ENCODE measurements at regions not wholly inside any gene's neighbourhood (a gene's known extent, or its start where the extent isn't known, plus 50 kb on each side); places are given as distances from the start of the nearest gene placed in this dataset.

- TF ChIP-seq, protein P1, sequence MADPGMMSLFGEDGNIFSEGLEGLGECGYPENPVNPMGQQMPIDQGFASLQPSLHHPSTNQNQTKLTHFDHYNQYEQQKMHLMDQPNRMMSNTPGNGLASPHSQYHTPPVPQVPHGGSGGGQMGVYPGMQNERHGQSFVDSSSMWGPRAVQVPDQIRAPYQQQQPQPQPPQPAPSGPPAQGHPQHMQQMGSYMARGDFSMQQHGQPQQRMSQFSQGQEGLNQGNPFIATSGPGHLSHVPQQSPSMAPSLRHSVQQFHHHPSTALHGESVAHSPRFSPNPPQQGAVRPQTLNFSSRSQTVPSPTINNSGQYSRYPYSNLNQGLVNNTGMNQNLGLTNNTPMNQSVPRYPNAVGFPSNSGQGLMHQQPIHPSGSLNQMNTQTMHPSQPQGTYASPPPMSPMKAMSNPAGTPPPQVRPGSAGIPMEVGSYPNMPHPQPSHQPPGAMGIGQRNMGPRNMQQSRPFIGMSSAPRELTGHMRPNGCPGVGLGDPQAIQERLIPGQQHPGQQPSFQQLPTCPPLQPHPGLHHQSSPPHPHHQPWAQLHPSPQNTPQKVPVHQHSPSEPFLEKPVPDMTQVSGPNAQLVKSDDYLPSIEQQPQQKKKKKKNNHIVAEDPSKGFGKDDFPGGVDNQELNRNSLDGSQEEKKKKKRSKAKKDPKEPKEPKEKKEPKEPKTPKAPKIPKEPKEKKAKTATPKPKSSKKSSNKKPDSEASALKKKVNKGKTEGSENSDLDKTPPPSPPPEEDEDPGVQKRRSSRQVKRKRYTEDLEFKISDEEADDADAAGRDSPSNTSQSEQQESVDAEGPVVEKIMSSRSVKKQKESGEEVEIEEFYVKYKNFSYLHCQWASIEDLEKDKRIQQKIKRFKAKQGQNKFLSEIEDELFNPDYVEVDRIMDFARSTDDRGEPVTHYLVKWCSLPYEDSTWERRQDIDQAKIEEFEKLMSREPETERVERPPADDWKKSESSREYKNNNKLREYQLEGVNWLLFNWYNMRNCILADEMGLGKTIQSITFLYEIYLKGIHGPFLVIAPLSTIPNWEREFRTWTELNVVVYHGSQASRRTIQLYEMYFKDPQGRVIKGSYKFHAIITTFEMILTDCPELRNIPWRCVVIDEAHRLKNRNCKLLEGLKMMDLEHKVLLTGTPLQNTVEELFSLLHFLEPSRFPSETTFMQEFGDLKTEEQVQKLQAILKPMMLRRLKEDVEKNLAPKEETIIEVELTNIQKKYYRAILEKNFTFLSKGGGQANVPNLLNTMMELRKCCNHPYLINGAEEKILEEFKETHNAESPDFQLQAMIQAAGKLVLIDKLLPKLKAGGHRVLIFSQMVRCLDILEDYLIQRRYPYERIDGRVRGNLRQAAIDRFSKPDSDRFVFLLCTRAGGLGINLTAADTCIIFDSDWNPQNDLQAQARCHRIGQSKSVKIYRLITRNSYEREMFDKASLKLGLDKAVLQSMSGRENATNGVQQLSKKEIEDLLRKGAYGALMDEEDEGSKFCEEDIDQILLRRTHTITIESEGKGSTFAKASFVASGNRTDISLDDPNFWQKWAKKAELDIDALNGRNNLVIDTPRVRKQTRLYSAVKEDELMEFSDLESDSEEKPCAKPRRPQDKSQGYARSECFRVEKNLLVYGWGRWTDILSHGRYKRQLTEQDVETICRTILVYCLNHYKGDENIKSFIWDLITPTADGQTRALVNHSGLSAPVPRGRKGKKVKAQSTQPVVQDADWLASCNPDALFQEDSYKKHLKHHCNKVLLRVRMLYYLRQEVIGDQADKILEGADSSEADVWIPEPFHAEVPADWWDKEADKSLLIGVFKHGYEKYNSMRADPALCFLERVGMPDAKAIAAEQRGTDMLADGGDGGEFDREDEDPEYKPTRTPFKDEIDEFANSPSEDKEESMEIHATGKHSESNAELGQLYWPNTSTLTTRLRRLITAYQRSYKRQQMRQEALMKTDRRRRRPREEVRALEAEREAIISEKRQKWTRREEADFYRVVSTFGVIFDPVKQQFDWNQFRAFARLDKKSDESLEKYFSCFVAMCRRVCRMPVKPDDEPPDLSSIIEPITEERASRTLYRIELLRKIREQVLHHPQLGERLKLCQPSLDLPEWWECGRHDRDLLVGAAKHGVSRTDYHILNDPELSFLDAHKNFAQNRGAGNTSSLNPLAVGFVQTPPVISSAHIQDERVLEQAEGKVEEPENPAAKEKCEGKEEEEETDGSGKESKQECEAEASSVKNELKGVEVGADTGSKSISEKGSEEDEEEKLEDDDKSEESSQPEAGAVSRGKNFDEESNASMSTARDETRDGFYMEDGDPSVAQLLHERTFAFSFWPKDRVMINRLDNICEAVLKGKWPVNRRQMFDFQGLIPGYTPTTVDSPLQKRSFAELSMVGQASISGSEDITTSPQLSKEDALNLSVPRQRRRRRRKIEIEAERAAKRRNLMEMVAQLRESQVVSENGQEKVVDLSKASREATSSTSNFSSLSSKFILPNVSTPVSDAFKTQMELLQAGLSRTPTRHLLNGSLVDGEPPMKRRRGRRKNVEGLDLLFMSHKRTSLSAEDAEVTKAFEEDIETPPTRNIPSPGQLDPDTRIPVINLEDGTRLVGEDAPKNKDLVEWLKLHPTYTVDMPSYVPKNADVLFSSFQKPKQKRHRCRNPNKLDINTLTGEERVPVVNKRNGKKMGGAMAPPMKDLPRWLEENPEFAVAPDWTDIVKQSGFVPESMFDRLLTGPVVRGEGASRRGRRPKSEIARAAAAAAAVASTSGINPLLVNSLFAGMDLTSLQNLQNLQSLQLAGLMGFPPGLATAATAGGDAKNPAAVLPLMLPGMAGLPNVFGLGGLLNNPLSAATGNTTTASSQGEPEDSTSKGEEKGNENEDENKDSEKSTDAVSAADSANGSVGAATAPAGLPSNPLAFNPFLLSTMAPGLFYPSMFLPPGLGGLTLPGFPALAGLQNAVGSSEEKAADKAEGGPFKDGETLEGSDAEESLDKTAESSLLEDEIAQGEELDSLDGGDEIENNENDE (IDR thresholded peaks at IDR 0.05; ENCODE audit: low read depth, low read length), result no peak
- TF ChIP-seq, protein P2, sequence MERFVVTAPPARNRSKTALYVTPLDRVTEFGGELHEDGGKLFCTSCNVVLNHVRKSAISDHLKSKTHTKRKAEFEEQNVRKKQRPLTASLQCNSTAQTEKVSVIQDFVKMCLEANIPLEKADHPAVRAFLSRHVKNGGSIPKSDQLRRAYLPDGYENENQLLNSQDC (CRISPR knock-in tag; IDR thresholded peaks at IDR 0.05), result no peak
- TF ChIP-seq ZNF551 (CRISPR knock-in tag; IDR thresholded peaks at IDR 0.05) (no peak), FOXA1 (IDR thresholded peaks at IDR 0.05; ENCODE audit: borderline replicate concordance) (no peak)
Observed at GRCh38 chr2:215652388-215652787, 216.5 kb upstream of the FN1 start (continued).
